Uterus (tissue), 3 donors: ENCODE measurements at regions not wholly inside any gene's neighbourhood (a gene's known extent, or its start where the extent isn't known, plus 50 kb on each side); places are given as distances from the start of the nearest gene placed in this dataset.

Source experiments
- DNase-seq, 2 donors: peaks; one replicate each; pipeline ENCODE4 v3.0.0-alpha.2; 2019 to 2020
- H3K27ac ChIP-seq, 2 donors: fragments of 200-600 bp; sonication (generic); 1 replicate in 1 of 2; 2 replicates in 1 of 2; pipeline ENCODE4 v1.5.1; 2016 to 2018
- H3K27me3 ChIP-seq, 2 donors: fragments of 200-600 bp; sonication (generic); one replicate each; pipeline ENCODE4 v1.5.1; 2018 to 2019; ENCODE audit warnings: control low read depth in 1 of 2
- H3K36me3 ChIP-seq, 2 donors: fragments of 200-600 bp; sonication (generic); one replicate each; pipeline ENCODE4 v1.5.1; 2019; ENCODE audit warnings: control low read depth in 1 of 2
- H3K4me1 ChIP-seq, 2 donors: fragments of 200-600 bp; sonication (generic); one replicate each; pipeline ENCODE4 v1.5.1; 2018 to 2019; ENCODE audit warnings: control low read depth in 1 of 2
- H3K4me3 ChIP-seq, 2 donors: fragments of 200-600 bp; sonication (generic); 1 replicate in 1 of 2; 2 replicates in 1 of 2; pipeline ENCODE4 v1.5.1; 2018 to 2019; ENCODE audit warnings: mild to moderate bottlenecking in 1 of 2
- H3K9me3 ChIP-seq, 2 donors: fragments of 200-600 bp; sonication (generic); one replicate each; pipeline ENCODE4 v1.5.1; 2019; ENCODE audit warnings: control low read depth in 1 of 2
- POLR2A ChIP-seq, 2 donors: fragments of 450-650 bp; IDR thresholded peaks; one replicate each; pipeline ENCODE4 v1.6.1; 2016; ENCODE audit warnings: antibody characterized with exemption in 2 of 2, mild to moderate bottlenecking in 1 of 2, moderate library complexity in 1 of 2
- intact Hi-C: fragments of 100-400 bp; cut with DNase I; formaldehyde crosslinking; loops from one replicate; pipeline ENCODE4 v1.15.1; 2023; ENCODE audit warnings: low total_unique reads
- TF ChIP-seq, protein P1 (sequence below), 4 experiments: fragments of 200-600 bp in 2 of 4; fragments of 450-650 bp in 2 of 4; sonication (generic) in 2 of 4; IDR thresholded peaks; one replicate each; pipeline ENCODE4 v1.5.1; 2016 to 2019; ENCODE audit warnings: antibody characterized with exemption in 4 of 4, mild to moderate bottlenecking in 2 of 4, moderate library complexity in 1 of 4
- donor health status: DM: yes; HTN: yes; CAD: no.

DNA sequence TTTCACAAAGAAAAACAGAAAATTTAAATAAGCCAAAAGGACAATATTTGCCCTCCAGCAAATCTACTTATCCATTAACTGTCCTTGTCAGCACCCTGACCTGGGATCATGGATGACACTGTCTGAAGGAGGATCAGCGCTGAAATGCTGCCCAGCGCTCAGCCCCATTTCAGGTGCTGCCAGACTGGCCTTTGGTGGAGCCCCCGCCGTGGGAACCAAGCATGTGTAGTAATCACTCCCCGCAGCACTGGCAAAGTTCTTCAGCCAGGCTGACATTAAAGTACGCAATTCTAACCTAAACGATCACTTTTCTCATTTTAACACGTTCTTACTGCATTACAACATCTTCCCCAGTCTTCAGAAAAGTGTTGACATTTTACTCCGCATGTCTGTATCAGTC is 108.6 kb upstream of the GPC1 start:
- no peaks in the 10 kb centered on the region for H3K36me3 ChIP-seq
- no peak for DNase-seq
- intact Hi-C loops: no loop called here
- TF ChIP-seq, protein P1, sequence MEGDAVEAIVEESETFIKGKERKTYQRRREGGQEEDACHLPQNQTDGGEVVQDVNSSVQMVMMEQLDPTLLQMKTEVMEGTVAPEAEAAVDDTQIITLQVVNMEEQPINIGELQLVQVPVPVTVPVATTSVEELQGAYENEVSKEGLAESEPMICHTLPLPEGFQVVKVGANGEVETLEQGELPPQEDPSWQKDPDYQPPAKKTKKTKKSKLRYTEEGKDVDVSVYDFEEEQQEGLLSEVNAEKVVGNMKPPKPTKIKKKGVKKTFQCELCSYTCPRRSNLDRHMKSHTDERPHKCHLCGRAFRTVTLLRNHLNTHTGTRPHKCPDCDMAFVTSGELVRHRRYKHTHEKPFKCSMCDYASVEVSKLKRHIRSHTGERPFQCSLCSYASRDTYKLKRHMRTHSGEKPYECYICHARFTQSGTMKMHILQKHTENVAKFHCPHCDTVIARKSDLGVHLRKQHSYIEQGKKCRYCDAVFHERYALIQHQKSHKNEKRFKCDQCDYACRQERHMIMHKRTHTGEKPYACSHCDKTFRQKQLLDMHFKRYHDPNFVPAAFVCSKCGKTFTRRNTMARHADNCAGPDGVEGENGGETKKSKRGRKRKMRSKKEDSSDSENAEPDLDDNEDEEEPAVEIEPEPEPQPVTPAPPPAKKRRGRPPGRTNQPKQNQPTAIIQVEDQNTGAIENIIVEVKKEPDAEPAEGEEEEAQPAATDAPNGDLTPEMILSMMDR (IDR thresholded peaks at IDR 0.05): no peak
- TF ChIP-seq POLR2A (IDR thresholded peaks at IDR 0.05): no peak
- no peaks in the 10 kb centered on the region for H3K4me1 ChIP-seq
- H3K27me3 ChIP-seq: no peaks in the 10 kb centered on the region
- no peaks in the 10 kb centered on the region for H3K9me3 ChIP-seq
- no peak overlapping the region for H3K4me3 ChIP-seq
- no peak overlapping the region for H3K27ac ChIP-seq

DNA sequence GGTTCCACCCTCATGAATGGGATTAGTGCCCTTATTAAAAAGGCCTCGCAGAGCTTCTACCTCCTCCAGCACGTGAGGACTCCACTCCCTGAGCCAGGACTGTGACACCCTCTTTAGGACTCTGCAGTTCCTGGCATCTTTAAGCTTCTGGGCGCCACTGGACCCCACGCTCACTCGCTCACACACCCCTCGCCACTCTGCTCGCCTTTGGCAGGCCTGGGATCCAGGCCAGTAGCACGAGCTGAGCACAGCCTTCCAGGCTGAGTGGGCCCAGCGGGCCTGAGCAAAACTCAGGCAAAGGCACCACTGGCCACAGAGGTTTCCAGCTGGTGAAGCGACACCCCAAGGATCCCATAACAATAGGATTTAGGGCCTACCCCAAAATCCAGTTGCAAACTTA is 107.9 kb upstream of the GPC1 start:
- H3K4me3 ChIP-seq: no peak overlapping the region
- no peaks in the 10 kb centered on the region for H3K36me3 ChIP-seq
- no peaks in the 10 kb centered on the region for H3K4me1 ChIP-seq
- H3K9me3 ChIP-seq: no peaks in the 10 kb centered on the region
- H3K27ac ChIP-seq: no peak overlapping the region
- intact Hi-C loops: no loop called here
- DNase-seq: no peak
- no peaks in the 10 kb centered on the region for H3K27me3 ChIP-seq
- no peak for TF ChIP-seq POLR2A (IDR thresholded peaks at IDR 0.05)
- TF ChIP-seq, protein P1 (IDR thresholded peaks at IDR 0.05): no peak

DNA sequence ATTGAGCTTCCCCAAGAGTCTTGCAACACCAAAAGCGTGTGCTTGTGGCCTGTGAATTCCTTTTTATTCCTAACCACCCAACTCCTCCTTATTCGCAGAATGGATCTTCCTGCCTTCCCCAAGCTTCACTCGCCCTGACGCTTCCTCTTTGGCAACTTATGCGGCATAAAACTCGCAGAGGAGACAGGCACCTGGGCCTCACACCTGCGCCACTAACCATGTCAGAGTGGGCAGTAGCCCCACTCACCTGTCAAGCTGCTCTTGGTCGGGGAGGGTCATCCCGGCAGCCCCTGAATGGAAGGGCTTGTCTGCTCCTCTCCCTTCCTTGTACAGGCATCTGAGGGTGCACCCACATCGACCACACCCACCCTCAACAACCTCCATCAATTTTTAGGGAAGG is 106.9 kb upstream of the GPC1 start:
- Histone ChIP-seq H3K4me3 (no peak overlapping the region), H3K27ac (no peak overlapping the region), H3K4me1 (no peaks in the 10 kb centered on the region), H3K9me3 (no peaks in the 10 kb centered on the region), H3K27me3 (no peaks in the 10 kb centered on the region), H3K36me3 (no peaks in the 10 kb centered on the region)
- intact Hi-C loops: no loop called here
- DNase-seq: no peak
- TF ChIP-seq POLR2A (IDR thresholded peaks at IDR 0.05): no peak

DNA sequence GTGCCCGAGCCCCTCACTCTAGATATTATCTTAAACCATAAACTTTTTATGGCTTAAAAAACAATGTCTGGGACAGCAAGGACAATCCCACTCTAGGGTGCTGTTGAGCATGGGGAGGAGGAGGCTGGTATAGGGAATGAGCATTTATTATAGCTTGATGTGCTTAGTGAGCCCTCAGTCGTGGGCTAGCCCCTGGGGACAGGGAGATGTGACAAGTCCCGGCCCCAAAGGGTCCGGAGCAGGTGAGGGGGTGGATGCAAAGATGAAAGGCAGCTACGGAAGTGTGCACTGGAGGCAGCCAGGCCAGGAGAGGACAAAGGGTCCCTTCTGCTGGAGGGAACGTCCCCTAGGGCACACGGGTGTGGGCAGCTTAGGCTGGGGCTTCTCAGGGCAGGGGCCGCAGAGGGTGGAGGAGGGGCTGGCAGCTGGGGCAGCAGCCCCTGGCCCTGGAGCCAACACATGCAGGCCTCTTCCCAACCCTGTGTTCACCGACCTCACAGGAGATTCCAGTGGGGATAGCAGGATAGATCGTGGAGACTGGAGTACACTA is 106.3 kb upstream of the GPC1 start:
- H3K9me3 ChIP-seq: no peaks in the 10 kb centered on the region
- H3K4me1 ChIP-seq: no peaks in the 10 kb centered on the region
- no peak for DNase-seq
- no peak overlapping the region for H3K4me3 ChIP-seq
- intact Hi-C loops: no loop called here
- no peaks in the 10 kb centered on the region for H3K27me3 ChIP-seq
- no peaks in the 10 kb centered on the region for H3K36me3 ChIP-seq
- TF ChIP-seq, protein P1 (IDR thresholded peaks at IDR 0.05): no peak
- no peak overlapping the region for H3K27ac ChIP-seq

DNA sequence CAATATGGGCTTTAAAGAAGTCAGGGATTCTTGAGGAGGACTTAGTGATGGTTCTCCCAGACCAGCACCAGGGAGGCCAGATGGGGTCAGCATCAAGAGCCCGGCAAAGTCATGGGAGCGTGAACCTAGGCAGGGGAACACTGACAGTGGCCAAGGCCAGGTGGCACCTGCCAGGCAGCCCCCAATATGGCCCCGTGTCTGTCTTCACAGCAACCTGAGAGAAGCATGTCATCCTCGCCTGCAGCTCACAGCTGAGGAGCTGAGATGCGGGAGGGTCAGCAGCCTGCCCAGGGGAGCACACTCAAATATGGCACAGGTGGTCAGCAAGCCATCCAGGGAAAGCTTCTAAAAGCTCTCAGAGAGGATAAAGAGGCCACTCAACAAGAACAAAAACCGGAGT is 105.7 kb upstream of the GPC1 start:
- H3K27ac ChIP-seq: no peak overlapping the region
- H3K4me3 ChIP-seq: no peak overlapping the region
- no peaks in the 10 kb centered on the region for H3K36me3 ChIP-seq
- no peaks in the 10 kb centered on the region for H3K4me1 ChIP-seq
- intact Hi-C loops: no loop called here
- H3K27me3 ChIP-seq: no peaks in the 10 kb centered on the region
- H3K9me3 ChIP-seq: no peaks in the 10 kb centered on the region
- no peak for DNase-seq
- no peak for TF ChIP-seq POLR2A (IDR thresholded peaks at IDR 0.05)
- TF ChIP-seq, protein P1 (IDR thresholded peaks at IDR 0.05): no peak

DNA sequence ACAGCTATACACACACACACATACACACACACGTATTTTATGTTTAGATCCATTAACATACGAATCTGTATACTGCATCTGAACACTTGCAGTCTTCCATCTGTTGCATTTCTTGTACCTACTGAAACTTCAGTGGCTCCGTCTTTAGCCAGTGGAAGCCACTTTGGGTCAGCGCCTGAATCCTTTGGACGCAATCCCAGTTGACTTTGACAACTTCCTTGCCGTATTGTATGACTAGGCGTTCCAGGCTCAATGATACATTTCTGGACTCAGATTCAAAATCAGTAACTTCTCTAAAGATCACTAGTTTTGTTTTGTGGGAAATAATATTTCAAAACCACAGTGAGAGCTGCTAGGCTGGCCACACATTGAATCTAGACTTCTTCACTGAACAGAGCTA is 101.5 kb upstream of the GPC1 start:
- no peak for DNase-seq
- intact Hi-C loops: no loop called here
- Histone ChIP-seq H3K4me1 (no peaks in the 10 kb centered on the region), H3K4me3 (no peak overlapping the region), H3K27ac (no peak overlapping the region), H3K27me3 (no peaks in the 10 kb centered on the region), H3K9me3 (no peaks in the 10 kb centered on the region), H3K36me3 (no peaks in the 10 kb centered on the region)
- TF ChIP-seq POLR2A (IDR thresholded peaks at IDR 0.05): no peak
- TF ChIP-seq, protein P1 (IDR thresholded peaks at IDR 0.05): no peak
